ENCODE measurements at regions not wholly inside any gene's neighbourhood (a gene's known extent, or its start where the extent isn't known, plus 50 kb on each side); places are given as distances from the start of the nearest gene placed in this dataset.

DNA sequence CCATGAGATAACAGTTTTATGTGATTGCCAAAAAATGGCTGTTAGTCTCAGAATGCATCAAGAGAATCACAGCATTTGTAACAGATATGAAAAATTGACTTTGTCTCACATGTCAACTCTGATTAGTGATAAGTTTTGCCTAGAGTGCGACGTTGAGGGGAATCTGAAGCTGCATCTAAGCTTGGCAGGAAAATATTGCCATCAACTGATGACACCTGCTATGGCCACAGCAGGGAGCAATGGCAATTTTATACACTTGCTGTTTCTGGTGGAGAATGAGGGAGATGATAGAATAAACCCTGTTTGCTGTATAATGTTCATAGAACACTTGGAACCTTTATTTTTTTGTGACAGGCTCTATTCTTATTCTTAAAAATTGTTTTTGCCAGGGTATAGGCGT, 205.4 kb upstream of the GNPDA2 start:
- Histone ChIP-seq H3K9me3 (ENCODE audit: control insufficient read depth, insufficient read depth, low read depth, low read length) (no peaks in the 10 kb centered on the region), H3K4me2 (ENCODE audit: extremely low read depth, insufficient read depth, low read length) (no peak overlapping the region), H3K4me1 (ENCODE audit: control insufficient read depth, extremely low read depth, insufficient read depth, low read length) (no peaks in the 10 kb centered on the region), H3K27ac (ENCODE audit: insufficient read depth, low read length) (no peak overlapping the region), H3K9ac (ENCODE audit: insufficient read depth, low read length) (no peak overlapping the region), H3K79me2 (ENCODE audit: control insufficient read depth, insufficient read depth, low read length) (no peaks in the 10 kb centered on the region), H4K20me1 (ENCODE audit: control insufficient read depth, extremely low read depth, insufficient read depth, low read length) (no peaks in the 10 kb centered on the region), H3K27me3 (ENCODE audit: control insufficient read depth, insufficient read depth, low read length) (no peaks in the 10 kb centered on the region), H3K36me3 (ENCODE audit: control insufficient read depth, insufficient read depth, low read length) (no peaks in the 10 kb centered on the region), H2AFZ (ENCODE audit: low read length) (no peak overlapping the region), H3K4me3 (replicated peaks in 1 of 4; ENCODE audit: control extremely low read depth in 1 of 4, insufficient read depth in 1 of 4, low read depth in 3 of 4, low read length in 4 of 4) (no peak overlapping the region)
- TF ChIP-seq EZH2 (IDR thresholded peaks at IDR 0.05; ENCODE audit: low read length, missing control alignments) (no peak), CTCF (conservative IDR thresholded peaks at IDR 0.05 in 1 of 2, IDR thresholded peaks at IDR 0.05 in 1 of 2; ENCODE audit: low read depth in 1 of 2, low read length in 2 of 2) (no peak)
- DNase-seq (ENCODE audit: low read depth in 2 of 2), result no peak

GRCh38 chr4:44928785-44929184, 202.4 kb upstream of the GNPDA2 start:
- H3K9me3 ChIP-seq (ENCODE audit: control insufficient read depth, insufficient read depth, low read depth, low read length), result no peaks in the 10 kb centered on the region
- H3K27me3 ChIP-seq (ENCODE audit: control insufficient read depth, insufficient read depth, low read length), result no peaks in the 10 kb centered on the region
- DNase-seq (ENCODE audit: low read depth in 2 of 2), result no peak
- no peak overlapping the region for H3K4me2 ChIP-seq (ENCODE audit: extremely low read depth, insufficient read depth, low read length)
- no peak overlapping the region for H3K27ac ChIP-seq (ENCODE audit: insufficient read depth, low read length)
- no peak overlapping the region for H3K9ac ChIP-seq (ENCODE audit: insufficient read depth, low read length)
- H4K20me1 ChIP-seq (ENCODE audit: control insufficient read depth, extremely low read depth, insufficient read depth, low read length), result no peaks in the 10 kb centered on the region
- no peaks in the 10 kb centered on the region for H3K36me3 ChIP-seq (ENCODE audit: control insufficient read depth, insufficient read depth, low read length)
- no peak overlapping the region for H3K4me3 ChIP-seq (replicated peaks in 1 of 4; ENCODE audit: control extremely low read depth in 1 of 4, insufficient read depth in 1 of 4, low read depth in 3 of 4, low read length in 4 of 4)
- no peak overlapping the region for H2AFZ ChIP-seq (ENCODE audit: low read length)
- no peaks in the 10 kb centered on the region for H3K4me1 ChIP-seq (ENCODE audit: control insufficient read depth, extremely low read depth, insufficient read depth, low read length)
- no peak for TF ChIP-seq CTCF (conservative IDR thresholded peaks at IDR 0.05 in 1 of 2, IDR thresholded peaks at IDR 0.05 in 1 of 2; ENCODE audit: low read depth in 1 of 2, low read length in 2 of 2)
- TF ChIP-seq EZH2 (IDR thresholded peaks at IDR 0.05; ENCODE audit: low read length, missing control alignments), result no peak
- no peaks in the 10 kb centered on the region for H3K79me2 ChIP-seq (ENCODE audit: control insufficient read depth, insufficient read depth, low read length)

GRCh38 chr4:44927399-44928380, 201.3 kb upstream of the GNPDA2 start:
- H2AFZ ChIP-seq (ENCODE audit: low read length), result no peak overlapping the region
- no peak overlapping the region for H3K27ac ChIP-seq (ENCODE audit: insufficient read depth, low read length)
- no peaks in the 10 kb centered on the region for H3K36me3 ChIP-seq (ENCODE audit: control insufficient read depth, insufficient read depth, low read length)
- H3K4me2 ChIP-seq (ENCODE audit: extremely low read depth, insufficient read depth, low read length), result no peak overlapping the region
- no peaks in the 10 kb centered on the region for H3K4me1 ChIP-seq (ENCODE audit: control insufficient read depth, extremely low read depth, insufficient read depth, low read length)
- no peaks in the 10 kb centered on the region for H3K79me2 ChIP-seq (ENCODE audit: control insufficient read depth, insufficient read depth, low read length)
- no peaks in the 10 kb centered on the region for H3K27me3 ChIP-seq (ENCODE audit: control insufficient read depth, insufficient read depth, low read length)
- peak in 1 of 2 donors; percentile 34 for TF ChIP-seq CTCF (conservative IDR thresholded peaks at IDR 0.05 in 1 of 2, IDR thresholded peaks at IDR 0.05 in 1 of 2; ENCODE audit: low read depth in 1 of 2, low read length in 2 of 2)
- TF ChIP-seq EZH2 (IDR thresholded peaks at IDR 0.05; ENCODE audit: low read length, missing control alignments), result no peak
- no peaks in the 10 kb centered on the region for H3K9me3 ChIP-seq (ENCODE audit: control insufficient read depth, insufficient read depth, low read depth, low read length)
- no peak overlapping the region for H3K9ac ChIP-seq (ENCODE audit: insufficient read depth, low read length)
- H4K20me1 ChIP-seq (ENCODE audit: control insufficient read depth, extremely low read depth, insufficient read depth, low read length), result no peaks in the 10 kb centered on the region
- peak; percentile 2 to 36 for DNase-seq (ENCODE audit: low read depth in 2 of 2)
- no peak overlapping the region for H3K4me3 ChIP-seq (replicated peaks in 1 of 4; ENCODE audit: control extremely low read depth in 1 of 4, insufficient read depth in 1 of 4, low read depth in 3 of 4, low read length in 4 of 4)

All from fibroblast of lung (primary cell).